Kidney (tissue), 13 donors: ENCODE measurements at regions not wholly inside any gene's neighbourhood (a gene's known extent, or its start where the extent isn't known, plus 50 kb on each side); places are given as distances from the start of the nearest gene placed in this dataset.

ENCODE experiments used
- DNase-seq, 5 donors: peaks; one replicate each; pipeline ENCODE4 v3.0.0-alpha.2; 2013 to 2020
- FAIRE-seq: peaks from 2 replicates; lab custom pipeline; 2012; peaks lifted over from hg19 to GRCh38; lab: Jason Lieb, UNC
- H3K27ac ChIP-seq, 2 donors: one replicate each; pipeline ENCODE4 v1.7.0; 2013; ENCODE audit warnings: low read depth in 2 of 2, low read length in 2 of 2, inconsistent platforms in 1 of 2
- H3K27me3 ChIP-seq: one replicate; pipeline ENCODE4 v1.7.1; 2013; ENCODE audit warnings: low read length, inconsistent platforms; ENCODE audit not compliant: control insufficient read depth, insufficient read depth
- H3K36me3 ChIP-seq, 3 donors: one replicate each; pipeline versions ENCODE4 v1.7.0 to v1.7.1; 2013; ENCODE audit warnings: low read length in 3 of 3, control low read depth in 1 of 3, inconsistent platforms in 1 of 3; ENCODE audit not compliant: insufficient read depth in 3 of 3, control insufficient read depth in 2 of 3
- H3K4me1 ChIP-seq, 3 donors: one replicate each; pipeline versions ENCODE4 v1.7.0 to v1.7.1; 2013; ENCODE audit warnings: low read length in 3 of 3, inconsistent platforms in 1 of 3, low read depth in 1 of 3; ENCODE audit not compliant: control insufficient read depth in 2 of 3, insufficient read depth in 2 of 3
- H3K4me3 ChIP-seq, 3 donors: one replicate each; pipeline versions ENCODE4 v1.7.0 to v1.8.1; 2013; ENCODE audit warnings: low read length in 3 of 3, control low read depth in 1 of 3, inconsistent platforms in 1 of 3
- H3K9ac ChIP-seq, 3 donors: one replicate each; pipeline versions ENCODE4 v1.7.0 to v1.7.1; 2013; ENCODE audit warnings: low read length in 3 of 3, control low read depth in 1 of 3, inconsistent platforms in 1 of 3
- H3K9me3 ChIP-seq, 3 donors: one replicate each; pipeline versions ENCODE4 v1.7.0 to v1.7.1; 2013; ENCODE audit warnings: low read length in 3 of 3, control low read depth in 1 of 3, inconsistent platforms in 1 of 3; ENCODE audit not compliant: control insufficient read depth in 2 of 3, insufficient read depth in 1 of 3
- intact Hi-C: fragments of 100-400 bp; cut with DNase I; formaldehyde crosslinking; loops from one replicate; pipeline ENCODE4 v1.11.1; 2022
- TF ChIP-seq, protein P1 (sequence below): IDR thresholded peaks from 3 replicates; pipeline ENCODE4 v1.5.1; 2012; ENCODE audit warnings: mild to moderate bottlenecking, moderate library complexity, borderline replicate concordance; ENCODE audit not compliant: insufficient read depth; ENCODE audit errors: extremely low read depth
- donor health status: control.
- donor health status: control.
- donor health status: control.
- donor health status: control.
- donor health status: control.
- donor health status: DM: yes; HTN: yes; CAD: no.
- donor health status: Normal renal cell carcinoma (clear cell type).

DNA sequence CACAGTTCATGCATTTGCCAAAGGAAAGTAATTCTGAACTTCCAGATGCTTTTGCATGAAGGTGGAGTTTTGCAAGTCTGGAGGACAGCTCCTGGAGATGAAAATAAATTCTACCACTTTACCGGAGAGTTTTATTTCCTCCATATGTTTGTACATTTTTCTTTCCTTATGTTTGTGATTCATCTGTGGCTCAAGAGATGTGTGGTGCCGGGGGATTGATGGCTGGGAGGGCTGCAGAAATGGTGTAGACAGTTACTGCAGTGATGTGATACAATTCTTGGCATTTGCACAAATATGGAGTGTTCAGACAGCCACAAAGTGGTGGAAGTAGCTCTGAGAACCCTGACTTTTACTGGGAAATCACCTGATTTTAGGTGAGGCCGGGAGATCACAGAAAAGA lies 58.5 kb upstream of the ASB17 start:
- DNase-seq (no peak), FAIRE-seq (no peak)
- no peaks in the 10 kb centered on the region for H3K27me3 ChIP-seq
- no peaks in the 10 kb centered on the region for H3K4me1 ChIP-seq
- no peak overlapping the region for H3K27ac ChIP-seq
- H3K9ac ChIP-seq: no peak overlapping the region
- no peaks in the 10 kb centered on the region for H3K9me3 ChIP-seq
- intact Hi-C loops: no loop called here
- no peak overlapping the region for H3K4me3 ChIP-seq
- H3K36me3 ChIP-seq: no peaks in the 10 kb centered on the region
- TF ChIP-seq, protein P1, sequence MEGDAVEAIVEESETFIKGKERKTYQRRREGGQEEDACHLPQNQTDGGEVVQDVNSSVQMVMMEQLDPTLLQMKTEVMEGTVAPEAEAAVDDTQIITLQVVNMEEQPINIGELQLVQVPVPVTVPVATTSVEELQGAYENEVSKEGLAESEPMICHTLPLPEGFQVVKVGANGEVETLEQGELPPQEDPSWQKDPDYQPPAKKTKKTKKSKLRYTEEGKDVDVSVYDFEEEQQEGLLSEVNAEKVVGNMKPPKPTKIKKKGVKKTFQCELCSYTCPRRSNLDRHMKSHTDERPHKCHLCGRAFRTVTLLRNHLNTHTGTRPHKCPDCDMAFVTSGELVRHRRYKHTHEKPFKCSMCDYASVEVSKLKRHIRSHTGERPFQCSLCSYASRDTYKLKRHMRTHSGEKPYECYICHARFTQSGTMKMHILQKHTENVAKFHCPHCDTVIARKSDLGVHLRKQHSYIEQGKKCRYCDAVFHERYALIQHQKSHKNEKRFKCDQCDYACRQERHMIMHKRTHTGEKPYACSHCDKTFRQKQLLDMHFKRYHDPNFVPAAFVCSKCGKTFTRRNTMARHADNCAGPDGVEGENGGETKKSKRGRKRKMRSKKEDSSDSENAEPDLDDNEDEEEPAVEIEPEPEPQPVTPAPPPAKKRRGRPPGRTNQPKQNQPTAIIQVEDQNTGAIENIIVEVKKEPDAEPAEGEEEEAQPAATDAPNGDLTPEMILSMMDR: no peak

DNA sequence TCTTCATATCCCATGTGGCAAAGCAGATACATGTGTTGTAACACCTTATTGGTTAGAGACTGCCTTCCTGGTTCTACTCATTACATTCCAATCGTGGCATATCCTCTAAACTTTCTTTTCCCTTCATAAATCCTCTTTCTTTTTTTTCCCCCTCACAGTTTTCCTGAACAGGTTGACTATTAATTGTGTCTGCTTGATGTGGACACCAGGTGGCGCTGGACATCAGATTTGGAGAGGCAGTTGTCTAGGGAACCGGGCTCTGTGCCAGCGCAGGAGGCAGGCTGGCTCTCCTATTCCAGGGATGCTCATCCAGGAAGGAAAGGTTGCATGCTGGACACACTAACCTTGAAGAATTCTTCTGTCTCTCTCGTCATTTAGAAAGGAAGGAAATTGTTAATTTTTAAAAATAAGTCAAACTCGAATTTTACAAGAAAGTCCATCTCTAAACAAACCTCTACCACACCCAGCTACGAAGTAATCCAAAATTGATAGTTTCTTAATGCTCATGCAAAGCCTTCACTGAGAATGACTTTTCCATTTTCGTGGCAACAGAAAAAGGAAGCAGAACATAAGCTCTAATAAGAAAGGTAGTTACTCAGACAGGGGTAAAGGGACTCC lies 59.4 kb upstream of the ASB17 start:
- peak; percentile 88 to 95 (median 90) for DNase-seq
- H3K9me3 ChIP-seq: no peaks in the 10 kb centered on the region
- no peaks in the 10 kb centered on the region for H3K27me3 ChIP-seq
- TF ChIP-seq, protein P1: peak; percentile 84
- no peaks in the 10 kb centered on the region for H3K36me3 ChIP-seq
- H3K27ac ChIP-seq: no peak overlapping the region
- FAIRE-seq: peak; percentile 41
- intact Hi-C loops: no loop called here
- no peak overlapping the region for H3K9ac ChIP-seq
- no peak overlapping the region for H3K4me3 ChIP-seq
- no peaks in the 10 kb centered on the region for H3K4me1 ChIP-seq

DNA sequence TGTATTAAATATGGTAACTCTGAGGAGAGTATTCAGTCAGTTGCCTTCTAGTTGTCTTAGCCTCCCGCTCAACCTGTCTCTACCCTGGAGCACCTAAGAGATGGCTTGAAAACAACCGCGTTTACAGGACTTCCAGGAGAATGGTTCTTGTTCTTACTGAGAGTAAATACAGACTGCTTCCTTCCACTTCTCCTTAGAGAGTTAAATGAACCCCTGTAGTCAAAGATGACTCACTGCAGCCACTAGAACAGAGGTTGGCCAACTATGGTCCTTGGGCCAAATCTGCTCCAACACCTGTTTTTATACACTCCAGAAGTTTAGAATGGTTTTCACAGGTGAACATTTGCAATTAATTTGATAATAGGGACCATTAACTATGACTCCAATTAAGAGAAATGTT lies 60.1 kb upstream of the ASB17 start:
- Histone ChIP-seq H3K4me1 (no peaks in the 10 kb centered on the region), H3K9me3 (no peaks in the 10 kb centered on the region), H3K27ac (no peak overlapping the region), H3K9ac (no peak overlapping the region), H3K4me3 (no peak overlapping the region), H3K27me3 (no peaks in the 10 kb centered on the region), H3K36me3 (no peaks in the 10 kb centered on the region)
- no peak for DNase-seq
- no peak for FAIRE-seq
- intact Hi-C loops: no loop called here
- TF ChIP-seq, protein P1: no peak

DNA sequence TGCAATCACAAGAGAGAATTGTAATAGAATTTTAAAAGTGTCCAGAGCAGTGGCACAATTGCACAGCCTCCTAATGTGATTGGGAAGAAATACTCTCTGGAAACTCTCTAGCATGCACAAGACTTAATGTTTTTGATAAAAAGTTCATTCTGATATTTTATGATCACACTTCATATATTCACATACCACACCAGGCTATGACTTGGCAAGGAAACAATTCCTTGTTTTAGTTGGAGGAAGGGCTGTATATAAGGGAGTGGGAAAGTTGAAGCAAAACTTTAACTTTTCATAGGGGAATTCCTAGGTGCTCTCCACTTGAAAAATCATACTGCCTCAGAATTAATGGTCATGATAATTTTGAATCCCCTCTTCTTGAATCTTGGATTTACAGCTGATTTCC lies 61.5 kb upstream of the ASB17 start:
- no peak for FAIRE-seq
- intact Hi-C loops: no loop called here
- no peaks in the 10 kb centered on the region for H3K4me1 ChIP-seq
- H3K4me3 ChIP-seq: no peak overlapping the region
- H3K9me3 ChIP-seq: peaks cover 0 to 2% (median 0%) of the 10 kb centered on the region in 3 donors
- no peak overlapping the region for H3K27ac ChIP-seq
- no peaks in the 10 kb centered on the region for H3K36me3 ChIP-seq
- DNase-seq: peak in 1 of 5 donors; percentile 16
- no peaks in the 10 kb centered on the region for H3K27me3 ChIP-seq
- TF ChIP-seq, protein P1: no peak
- H3K9ac ChIP-seq: no peak overlapping the region
